GM12875 (cell line): ENCODE measurements at regions not wholly inside any gene's neighbourhood (a gene's known extent, or its start where the extent isn't known, plus 50 kb on each side); places are given as distances from the start of the nearest gene placed in this dataset.
"Not testable (repeated sequence)": the region's sequence is repeated elsewhere in the genome, so short reads cannot be mapped to it uniquely, and the experiment has no call there.

Source experiments
- H3K4me3 ChIP-seq: one replicate; pipeline ENCODE4 v1.5.1; 2011; ENCODE audit warnings: low read depth, low read length, control low read depth
- TF ChIP-seq, protein P1 (sequence below): IDR thresholded peaks from 2 replicates; pipeline ENCODE4 v1.5.1; 2011; ENCODE audit warnings: low read depth, mild to moderate bottlenecking, control low read depth, inconsistent platforms, low read length, moderate library complexity, borderline replicate concordance; ENCODE audit not compliant: insufficient read depth

DNA sequence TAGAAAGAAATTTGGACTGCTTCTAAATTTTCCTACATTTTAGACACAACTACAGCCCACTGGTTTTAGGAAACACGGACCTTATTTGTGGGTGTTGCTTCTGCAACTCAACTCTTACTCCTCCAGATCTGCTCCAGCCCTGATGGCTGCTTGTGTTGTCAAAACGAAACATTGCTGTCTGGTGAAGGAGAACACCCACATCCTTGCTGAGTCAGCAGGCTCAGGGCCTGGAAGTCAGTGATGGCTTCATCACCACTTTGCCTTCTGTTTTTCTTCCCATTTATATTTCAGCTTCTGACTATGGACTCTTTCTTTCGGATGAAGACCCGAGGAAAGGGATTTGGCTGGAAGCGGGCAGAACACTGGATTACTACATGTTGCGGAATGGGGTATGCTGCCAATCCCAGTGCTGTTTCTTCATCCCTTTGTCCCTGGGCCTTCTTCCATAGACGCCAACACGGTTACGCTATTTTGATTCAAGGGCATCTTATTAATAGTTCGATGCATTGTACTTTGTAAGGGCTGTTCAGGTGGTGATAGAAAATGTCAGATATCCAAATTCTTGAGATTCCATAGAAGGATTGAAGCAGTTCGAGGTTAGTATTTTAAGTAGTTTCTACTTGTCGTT is 392.6 kb upstream of the TPM1 start:
- TF ChIP-seq, protein P1, sequence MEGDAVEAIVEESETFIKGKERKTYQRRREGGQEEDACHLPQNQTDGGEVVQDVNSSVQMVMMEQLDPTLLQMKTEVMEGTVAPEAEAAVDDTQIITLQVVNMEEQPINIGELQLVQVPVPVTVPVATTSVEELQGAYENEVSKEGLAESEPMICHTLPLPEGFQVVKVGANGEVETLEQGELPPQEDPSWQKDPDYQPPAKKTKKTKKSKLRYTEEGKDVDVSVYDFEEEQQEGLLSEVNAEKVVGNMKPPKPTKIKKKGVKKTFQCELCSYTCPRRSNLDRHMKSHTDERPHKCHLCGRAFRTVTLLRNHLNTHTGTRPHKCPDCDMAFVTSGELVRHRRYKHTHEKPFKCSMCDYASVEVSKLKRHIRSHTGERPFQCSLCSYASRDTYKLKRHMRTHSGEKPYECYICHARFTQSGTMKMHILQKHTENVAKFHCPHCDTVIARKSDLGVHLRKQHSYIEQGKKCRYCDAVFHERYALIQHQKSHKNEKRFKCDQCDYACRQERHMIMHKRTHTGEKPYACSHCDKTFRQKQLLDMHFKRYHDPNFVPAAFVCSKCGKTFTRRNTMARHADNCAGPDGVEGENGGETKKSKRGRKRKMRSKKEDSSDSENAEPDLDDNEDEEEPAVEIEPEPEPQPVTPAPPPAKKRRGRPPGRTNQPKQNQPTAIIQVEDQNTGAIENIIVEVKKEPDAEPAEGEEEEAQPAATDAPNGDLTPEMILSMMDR, result no peak
- H3K4me3 ChIP-seq, result no peak overlapping the region

DNA sequence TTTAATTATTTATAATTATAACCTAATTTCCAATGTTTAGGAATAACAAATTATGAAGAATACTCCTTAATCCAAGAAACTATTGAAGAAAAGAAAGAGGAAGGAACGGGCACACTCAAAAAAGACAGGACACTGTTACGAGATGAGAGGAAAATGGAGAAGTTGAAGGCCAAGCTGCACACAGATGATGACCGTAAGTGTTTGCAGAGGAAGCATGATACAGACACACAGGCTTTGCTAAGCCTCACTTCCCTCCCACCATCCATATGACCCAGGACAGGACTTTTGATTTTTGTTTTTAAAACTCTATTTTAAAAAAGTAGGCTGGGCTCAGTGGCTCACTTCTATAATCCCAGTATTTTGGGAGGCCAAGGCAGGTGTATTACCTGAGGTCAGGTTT is 389.4 kb upstream of the TPM1 start:
- no peak overlapping the region for H3K4me3 ChIP-seq
- TF ChIP-seq, protein P1, result no peak

DNA sequence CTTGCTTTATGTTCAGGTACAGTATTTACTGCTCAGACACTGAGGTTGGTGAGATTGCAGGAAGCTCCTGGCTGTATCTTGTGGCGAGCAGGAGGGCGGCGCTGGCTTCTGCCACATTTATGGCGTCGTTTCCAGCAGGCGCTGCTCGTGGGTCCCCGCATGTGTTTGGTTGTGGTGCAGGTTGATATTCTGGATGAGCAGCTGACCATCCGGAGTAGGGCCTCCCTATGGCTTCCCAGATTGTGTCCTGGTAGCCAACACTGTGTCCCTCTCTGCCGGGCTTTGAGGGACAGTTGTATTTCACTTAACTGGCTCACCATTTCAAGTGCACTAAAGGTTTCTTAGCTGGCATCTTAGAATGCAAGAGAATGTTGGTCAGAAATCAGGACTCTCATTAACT is 386.5 kb upstream of the TPM1 start:
- TF ChIP-seq, protein P1, result no peak
- H3K4me3 ChIP-seq, result no peak overlapping the region

GRCh38 chr15:62657501-62657900 is 385.0 kb upstream of the TPM1 start:
- H3K4me3 ChIP-seq, result not testable (repeated sequence)

- TF ChIP-seq, protein P1, result no peak
- H3K4me3 ChIP-seq, result no peak overlapping the region
Observed at GRCh38 chr15:62658498-62658897, 384.0 kb upstream of the TPM1 start.

- TF ChIP-seq, protein P1, result no peak
- no peak overlapping the region for H3K4me3 ChIP-seq
Observed at GRCh38 chr15:62663547-62663946, 379.0 kb upstream of the TPM1 start.

- H3K4me3 ChIP-seq, result no peak overlapping the region
- TF ChIP-seq, protein P1, result no peak
Observed at GRCh38 chr15:62665449-62665848, 377.1 kb upstream of the TPM1 start.

- TF ChIP-seq, protein P1, result no peak
Observed at GRCh38 chr15:62666046-62666445, 376.5 kb upstream of the TPM1 start.

More at GRCh38 chr15:62666046-62666445, 376.5 kb upstream of the TPM1 start:
- H3K4me3 ChIP-seq, result no peak overlapping the region
